ENCODE measurements at regions not wholly inside any gene's neighbourhood (a gene's known extent, or its start where the extent isn't known, plus 50 kb on each side); places are given as distances from the start of the nearest gene placed in this dataset.

DNA sequence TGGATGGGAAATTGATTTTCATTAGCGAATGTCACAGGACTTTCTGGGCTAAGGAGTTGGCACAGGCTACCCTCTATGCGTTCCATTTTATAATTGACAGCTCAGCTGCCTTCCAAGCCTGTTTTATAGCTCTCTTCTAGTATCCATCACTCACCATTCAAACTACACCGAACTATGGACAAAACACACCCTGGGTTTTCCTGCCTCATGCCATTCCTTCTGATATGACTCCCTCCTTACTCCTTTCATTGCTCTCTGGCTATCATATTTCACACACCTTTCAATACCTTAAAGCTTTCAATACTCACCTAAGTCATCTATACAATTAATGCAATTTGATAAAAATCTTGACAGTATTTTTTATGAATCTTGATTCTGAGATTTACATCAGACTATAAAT is 181.3 kb downstream of the RAP2A start:
- Histone ChIP-seq H3K4me3 (no peak overlapping the region), H3K4me1 (no peaks in the 10 kb centered on the region), H3K27me3 (no peaks in the 10 kb centered on the region), H3K27ac (no peak overlapping the region), H3K36me3 (no peaks in the 10 kb centered on the region), H3K9me3 (no peaks in the 10 kb centered on the region)
- no peak for DNase-seq
- TF ChIP-seq, protein P1, sequence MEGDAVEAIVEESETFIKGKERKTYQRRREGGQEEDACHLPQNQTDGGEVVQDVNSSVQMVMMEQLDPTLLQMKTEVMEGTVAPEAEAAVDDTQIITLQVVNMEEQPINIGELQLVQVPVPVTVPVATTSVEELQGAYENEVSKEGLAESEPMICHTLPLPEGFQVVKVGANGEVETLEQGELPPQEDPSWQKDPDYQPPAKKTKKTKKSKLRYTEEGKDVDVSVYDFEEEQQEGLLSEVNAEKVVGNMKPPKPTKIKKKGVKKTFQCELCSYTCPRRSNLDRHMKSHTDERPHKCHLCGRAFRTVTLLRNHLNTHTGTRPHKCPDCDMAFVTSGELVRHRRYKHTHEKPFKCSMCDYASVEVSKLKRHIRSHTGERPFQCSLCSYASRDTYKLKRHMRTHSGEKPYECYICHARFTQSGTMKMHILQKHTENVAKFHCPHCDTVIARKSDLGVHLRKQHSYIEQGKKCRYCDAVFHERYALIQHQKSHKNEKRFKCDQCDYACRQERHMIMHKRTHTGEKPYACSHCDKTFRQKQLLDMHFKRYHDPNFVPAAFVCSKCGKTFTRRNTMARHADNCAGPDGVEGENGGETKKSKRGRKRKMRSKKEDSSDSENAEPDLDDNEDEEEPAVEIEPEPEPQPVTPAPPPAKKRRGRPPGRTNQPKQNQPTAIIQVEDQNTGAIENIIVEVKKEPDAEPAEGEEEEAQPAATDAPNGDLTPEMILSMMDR (IDR thresholded peaks at IDR 0.05), result no peak
- no peak for TF ChIP-seq POLR2A (IDR thresholded peaks at IDR 0.05)

DNA sequence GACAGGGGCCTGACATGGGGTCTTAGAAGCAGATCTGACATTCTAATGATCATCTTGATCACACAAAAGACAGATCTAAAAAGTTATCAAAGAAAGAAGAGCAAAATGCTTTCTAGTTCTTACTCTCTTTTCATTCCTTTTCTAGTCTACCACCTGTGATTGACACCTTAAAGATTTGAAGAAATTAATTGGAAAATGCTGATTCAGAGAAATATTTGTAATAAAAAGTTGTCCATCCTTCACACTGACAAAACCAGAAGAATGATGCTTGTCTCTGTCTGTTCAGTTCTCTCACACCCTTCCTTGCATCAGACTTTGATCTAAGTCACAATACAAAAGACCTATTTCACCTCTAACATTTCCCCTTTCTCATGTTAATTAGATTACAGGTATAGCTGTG is 182.4 kb downstream of the RAP2A start:
- Histone ChIP-seq H3K4me3 (no peak overlapping the region), H3K4me1 (no peaks in the 10 kb centered on the region), H3K9me3 (no peaks in the 10 kb centered on the region), H3K36me3 (no peaks in the 10 kb centered on the region), H3K27me3 (no peaks in the 10 kb centered on the region), H3K27ac (no peak overlapping the region)
- DNase-seq, result no peak
- no peak for TF ChIP-seq POLR2A (IDR thresholded peaks at IDR 0.05)
- TF ChIP-seq, protein P1 (IDR thresholded peaks at IDR 0.05), result no peak

DNA sequence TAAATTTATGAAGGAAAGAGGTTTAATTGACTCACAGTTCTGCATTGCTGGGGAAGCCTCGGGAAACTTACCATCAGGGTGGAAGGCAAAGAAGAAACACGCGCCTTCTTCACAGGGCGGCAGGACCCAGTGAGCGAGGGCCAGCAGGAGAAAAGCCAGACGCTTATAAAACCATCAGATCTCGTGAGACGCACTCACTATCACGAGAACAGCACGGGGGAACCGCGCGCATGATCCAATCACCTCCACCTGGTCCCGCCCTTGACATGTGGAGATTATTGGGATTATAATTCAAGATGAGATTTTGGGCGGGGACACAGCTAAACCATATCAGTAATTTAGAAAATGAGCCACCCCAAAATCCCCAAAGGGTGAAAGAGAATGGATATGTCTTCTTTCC is 187.1 kb downstream of the RAP2A start:
- Histone ChIP-seq H3K36me3 (no peaks in the 10 kb centered on the region), H3K9me3 (no peaks in the 10 kb centered on the region), H3K27ac (no peak overlapping the region), H3K27me3 (no peaks in the 10 kb centered on the region), H3K4me3 (no peak overlapping the region), H3K4me1 (no peaks in the 10 kb centered on the region)
- TF ChIP-seq, protein P1 (IDR thresholded peaks at IDR 0.05), result no peak
- no peak for TF ChIP-seq POLR2A (IDR thresholded peaks at IDR 0.05)
- no peak for DNase-seq

DNA sequence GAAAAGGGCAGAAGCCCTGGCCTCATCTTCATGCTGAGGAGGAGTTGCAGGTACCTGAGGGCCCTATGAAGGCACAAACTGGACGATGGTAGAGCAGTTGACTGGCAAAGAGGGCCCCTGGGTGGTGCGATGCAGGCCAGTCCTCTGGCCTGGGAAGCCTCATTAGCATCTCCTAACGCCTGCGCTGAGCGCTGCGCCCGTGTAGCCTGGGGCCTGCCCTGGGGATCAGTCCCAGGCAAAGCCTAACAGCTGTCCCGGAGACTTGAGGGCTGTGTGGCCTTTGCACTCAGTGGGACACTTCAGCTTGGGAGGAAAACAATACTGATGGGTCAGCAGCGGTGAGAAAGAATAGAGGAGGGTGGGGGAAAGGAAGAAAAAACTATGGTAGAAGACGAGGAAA is 187.7 kb downstream of the RAP2A start:
- Histone ChIP-seq H3K27me3 (no peaks in the 10 kb centered on the region), H3K36me3 (no peaks in the 10 kb centered on the region), H3K27ac (no peak overlapping the region), H3K9me3 (no peaks in the 10 kb centered on the region), H3K4me3 (no peak overlapping the region), H3K4me1 (no peaks in the 10 kb centered on the region)
- TF ChIP-seq POLR2A (IDR thresholded peaks at IDR 0.05), result no peak
- TF ChIP-seq, protein P1 (IDR thresholded peaks at IDR 0.05), result no peak
- DNase-seq, result no peak

DNA sequence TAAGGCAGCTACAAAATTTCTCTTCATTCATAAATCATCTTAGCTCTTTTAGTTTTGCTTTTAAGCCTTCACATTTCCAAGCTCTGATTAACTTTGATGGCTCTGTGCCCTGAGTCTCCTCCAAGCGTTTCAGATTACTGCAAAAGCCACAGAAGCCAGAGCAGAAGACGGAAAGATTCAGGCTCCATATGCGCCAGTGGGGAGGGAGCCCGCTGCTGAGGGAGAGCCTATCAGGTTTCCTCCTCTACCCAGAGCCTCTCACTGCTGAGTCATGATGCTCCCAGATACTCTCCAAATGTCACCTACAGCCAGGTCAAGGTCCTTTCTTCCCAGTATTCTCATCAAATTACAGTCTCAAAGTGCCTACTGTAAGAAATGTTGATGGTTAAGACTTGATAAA is 193.6 kb downstream of the RAP2A start:
- Histone ChIP-seq H3K36me3 (no peaks in the 10 kb centered on the region), H3K4me1 (no peaks in the 10 kb centered on the region), H3K27me3 (no peaks in the 10 kb centered on the region), H3K27ac (no peak overlapping the region), H3K9me3 (peaks cover 0 to 4% (median 0%) of the 10 kb centered on the region in 4 donors), H3K4me3 (no peak overlapping the region)
- no peak for DNase-seq
- TF ChIP-seq POLR2A (IDR thresholded peaks at IDR 0.05), result no peak
- TF ChIP-seq, protein P1 (IDR thresholded peaks at IDR 0.05), result no peak

DNA sequence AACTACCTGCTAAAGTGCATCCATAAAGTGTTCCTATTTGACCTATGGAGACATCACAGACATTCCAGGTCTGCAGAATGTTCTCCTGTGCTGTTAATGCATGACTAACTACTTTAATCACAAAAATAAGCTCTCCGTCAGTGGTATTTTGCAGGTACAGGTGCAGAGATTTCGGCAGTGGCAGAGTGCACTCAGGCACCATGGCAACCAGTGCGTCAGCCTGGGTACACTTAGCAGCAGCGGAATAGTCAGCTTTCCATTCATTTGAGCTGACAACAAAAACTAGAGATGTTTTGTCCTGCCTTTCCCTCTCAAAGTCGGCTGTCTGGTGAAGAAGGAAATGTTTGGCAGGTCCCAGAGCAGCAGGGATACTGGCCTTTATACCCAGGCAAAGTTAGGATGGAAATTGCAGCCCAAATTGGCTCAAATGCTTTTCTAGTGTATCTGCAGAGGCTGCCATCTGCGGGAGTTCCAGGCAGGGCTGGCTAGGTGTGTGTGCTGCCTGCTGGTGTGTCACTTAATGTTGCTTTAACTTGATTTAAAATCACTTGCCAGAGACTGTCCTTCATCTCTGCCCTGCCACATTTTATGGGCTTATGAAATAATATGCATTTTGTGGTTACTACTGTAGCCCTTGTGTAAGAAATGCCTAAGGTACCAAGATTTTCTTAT is 195.8 kb downstream of the RAP2A start:
- peaks cover 0 to 4% (median 0%) of the 10 kb centered on the region in 4 donors for H3K9me3 ChIP-seq
- DNase-seq, result no peak
- H3K27me3 ChIP-seq, result no peaks in the 10 kb centered on the region
- no peak overlapping the region for H3K4me3 ChIP-seq
- no peaks in the 10 kb centered on the region for H3K4me1 ChIP-seq
- H3K36me3 ChIP-seq, result no peaks in the 10 kb centered on the region
- TF ChIP-seq POLR2A (IDR thresholded peaks at IDR 0.05), result no peak
- TF ChIP-seq, protein P1 (IDR thresholded peaks at IDR 0.05), result no peak
- H3K27ac ChIP-seq, result no peak overlapping the region
